Activated CD4-positive, alpha-beta memory T cell treated with anti-CD3 and anti-CD28 coated beads, Interleukin-2, amount 10 ng/mL, durations not matched to agents 7 days and 5 days (primary cell): ENCODE measurements at regions not wholly inside any gene's neighbourhood (a gene's known extent, or its start where the extent isn't known, plus 50 kb on each side); places are given as distances from the start of the nearest gene placed in this dataset.
"Not testable (repeated sequence)": the region's sequence is repeated elsewhere in the genome, so short reads cannot be mapped to it uniquely, and the experiment has no call there.

Experiments used
- CTCF ChIA-PET: fragments of 350-600 bp; sonication (Branson Sonifier 250); formaldehyde crosslinking; loops from one replicate; lab custom pipeline; 2021; ENCODE audit warnings: antibody characterized with exemption, inconsistent platforms; lab: Charles Lee
- POLR2A ChIA-PET: fragments of 350-600 bp; sonication (Branson Sonifier 250); formaldehyde crosslinking; loops from one replicate; lab custom pipeline; 2021; ENCODE audit warnings: antibody characterized with exemption; lab: Charles Lee
- DNase-seq: peaks from one replicate; pipeline ENCODE4 v3.0.0-alpha.2; 2020
- H3K27ac Mint-ChIP-seq: one replicate; pipeline ENCODE4 v1.8.0; 2021; ENCODE audit warnings: mild to moderate bottlenecking, mixed read lengths
- H3K27me3 Mint-ChIP-seq: one replicate; pipeline ENCODE4 v1.8.0; 2021; ENCODE audit warnings: mixed read lengths
- H3K36me3 Mint-ChIP-seq: one replicate; pipeline ENCODE4 v1.8.0; 2021; ENCODE audit warnings: low read depth, mixed read lengths
- H3K4me1 Mint-ChIP-seq: one replicate; pipeline ENCODE4 v1.8.0; 2021; ENCODE audit warnings: mixed read lengths
- H3K4me3 Mint-ChIP-seq: one replicate; pipeline ENCODE4 v1.8.0; 2021; ENCODE audit warnings: mild to moderate bottlenecking, mixed read lengths
- H3K9me3 Mint-ChIP-seq: one replicate; pipeline ENCODE4 v1.8.0; 2021; ENCODE audit warnings: mixed read lengths

DNA sequence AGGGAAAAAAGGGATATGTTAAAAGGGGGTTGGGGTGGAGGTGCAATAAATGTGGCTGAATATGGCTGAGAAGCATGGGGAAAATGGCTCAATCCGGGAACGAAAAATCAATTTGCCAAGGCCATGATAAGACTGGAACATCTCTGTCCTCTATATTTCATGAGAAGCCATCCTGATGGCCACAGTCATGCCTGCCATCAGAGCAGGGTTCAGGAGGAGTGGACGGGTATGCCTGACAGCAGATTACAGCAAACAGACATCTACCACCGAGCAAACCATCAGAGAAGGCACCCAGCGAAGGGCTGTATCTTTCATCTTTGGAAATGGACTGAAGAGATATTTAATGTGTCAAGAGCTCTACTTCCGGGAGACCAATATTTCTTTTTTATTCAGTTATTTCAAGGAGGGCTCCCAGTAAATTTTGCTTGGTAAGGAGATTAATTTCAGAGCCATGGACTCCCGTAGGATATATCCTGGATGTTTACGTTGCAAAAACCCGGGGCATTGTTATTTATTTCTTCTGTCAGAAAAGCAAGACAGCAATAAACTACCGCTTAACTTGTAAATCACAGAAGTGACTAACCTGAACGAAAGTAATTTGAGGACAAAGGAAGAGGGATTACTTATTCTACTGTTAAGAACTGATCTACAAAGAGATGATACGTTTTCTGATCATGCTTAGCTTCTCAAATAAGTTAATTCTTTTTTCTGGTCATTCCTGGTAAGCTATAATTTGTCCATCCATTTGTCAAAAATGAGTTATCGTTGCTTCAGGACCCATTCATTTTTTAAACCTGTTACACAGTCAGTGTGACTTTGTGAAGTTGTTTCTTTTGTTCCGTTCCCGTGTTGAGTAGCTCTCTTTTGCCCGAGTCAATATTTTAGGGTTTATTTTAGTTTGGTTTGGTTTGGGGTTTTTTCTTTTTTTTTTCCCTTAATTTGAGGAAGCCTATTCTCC is 80.6 kb upstream of the CHD2 start:
- H3K9me3 Mint-ChIP-seq = no peaks in the 10 kb centered on the region
- POLR2A ChIA-PET = interaction anchor here (1.3 to 11.4 kb wide), 14 partner anchors 10 to 1410 kb away, joined by 3 to 452 read pairs (median 20); partner anchors contain the start of gene CHD2
- peaks cover 65% of the 10 kb centered on the region for H3K4me1 Mint-ChIP-seq
- DNase-seq = no peak
- CTCF ChIA-PET = interaction anchor here (0.6 to 5.8 kb wide), 13 partner anchors 8 to 96 kb away, joined by 3 to 69 read pairs (median 5); partner anchors contain the start of gene CHD2
- H3K36me3 Mint-ChIP-seq = no peaks in the 10 kb centered on the region
- peak overlapping the region; percentile 78 for H3K4me3 Mint-ChIP-seq
- H3K27me3 Mint-ChIP-seq = no peaks in the 10 kb centered on the region
- H3K27ac Mint-ChIP-seq = peak overlapping the region; percentile 93

GRCh38 chr15:92820236-92821021 is 79.7 kb upstream of the CHD2 start:
- DNase-seq = peak; percentile 88
- no peaks in the 10 kb centered on the region for H3K36me3 Mint-ChIP-seq
- peaks cover 66% of the 10 kb centered on the region for H3K4me1 Mint-ChIP-seq
- peak overlapping the region; percentile 78 for H3K4me3 Mint-ChIP-seq
- ChIA-PET POLR2A (interaction anchor here (0.7 to 11.4 kb wide), 12 partner anchors 10 to 1409 kb away, joined by 3 to 452 read pairs (median 30); partner anchors contain the start of gene CHD2), CTCF (interaction anchor here (0.8 to 5.8 kb wide), 11 partner anchors 9 to 87 kb away, joined by 3 to 69 read pairs (median 5); partner anchors contain the start of gene CHD2)
- H3K9me3 Mint-ChIP-seq = no peaks in the 10 kb centered on the region
- no peaks in the 10 kb centered on the region for H3K27me3 Mint-ChIP-seq
- H3K27ac Mint-ChIP-seq = peak overlapping the region; percentile 93

DNA sequence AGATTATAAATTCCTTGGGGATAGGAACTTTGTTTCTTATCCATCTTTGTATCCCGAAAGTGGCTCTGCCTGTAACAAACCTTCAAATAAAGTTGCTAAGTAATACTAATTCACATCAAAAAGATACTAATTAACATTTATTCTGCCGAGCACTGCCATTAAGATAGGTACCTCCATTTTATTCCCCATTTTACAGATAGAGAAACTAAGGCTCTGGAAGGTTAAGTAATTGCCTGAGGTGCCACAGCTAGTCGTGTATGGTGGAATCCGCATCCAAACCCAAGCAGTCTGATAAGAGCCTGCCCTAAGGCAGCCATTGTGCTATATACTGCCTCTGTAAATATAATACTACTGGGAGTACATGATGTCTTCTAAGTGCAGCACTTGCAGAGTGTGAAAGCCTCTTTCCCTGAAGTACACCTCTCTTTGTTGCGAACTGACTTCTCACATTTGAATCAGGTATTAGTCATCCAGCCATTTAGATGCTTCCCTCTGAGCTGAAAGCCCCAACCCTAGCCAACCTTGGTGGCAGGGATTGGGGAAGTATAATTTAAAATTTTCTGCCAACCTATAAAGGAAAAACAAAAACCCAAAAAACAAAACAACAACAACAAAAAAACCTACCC is 78.5 kb upstream of the CHD2 start:
- POLR2A ChIA-PET = interaction anchor here (0.8 to 11.4 kb wide), 10 partner anchors 8 to 96 kb away, joined by 5 to 452 read pairs (median 40); partner anchors contain the start of gene CHD2
- no peak for DNase-seq
- Mint-ChIP-seq H3K4me3 (peak overlapping the region; percentile 42), H3K27ac (peak overlapping the region; percentile 80), H3K36me3 (no peaks in the 10 kb centered on the region), H3K9me3 (no peaks in the 10 kb centered on the region), H3K4me1 (peaks cover 67% of the 10 kb centered on the region), H3K27me3 (no peaks in the 10 kb centered on the region)
- CTCF ChIA-PET = interaction anchor here (0.7 to 5.8 kb wide), 9 partner anchors 10 to 68 kb away, joined by 3 to 69 read pairs (median 4); no protein-coding TSS in a partner anchor

- CTCF ChIA-PET = interaction anchor here (0.7 to 5.8 kb wide), 9 partner anchors 9 to 67 kb away, joined by 3 to 69 read pairs (median 4); no protein-coding TSS in a partner anchor
- POLR2A ChIA-PET = interaction anchor here (0.8 to 11.4 kb wide), 10 partner anchors 9 to 95 kb away, joined by 5 to 452 read pairs (median 40); partner anchors contain the start of gene CHD2
- H3K36me3 Mint-ChIP-seq = no peaks in the 10 kb centered on the region
- H3K4me3 Mint-ChIP-seq = peak overlapping the region; percentile 42
- no peaks in the 10 kb centered on the region for H3K9me3 Mint-ChIP-seq
- peak overlapping the region; percentile 80 for H3K27ac Mint-ChIP-seq
- DNase-seq = no peak
- peaks cover 62% of the 10 kb centered on the region for H3K4me1 Mint-ChIP-seq
- no peaks in the 10 kb centered on the region for H3K27me3 Mint-ChIP-seq
Observed at GRCh38 chr15:92822216-92823144, 77.6 kb upstream of the CHD2 start.

GRCh38 chr15:92825985-92826384 is 74.1 kb upstream of the CHD2 start:
- H3K27ac Mint-ChIP-seq = no peak overlapping the region
- peaks cover 46% of the 10 kb centered on the region for H3K4me1 Mint-ChIP-seq
- H3K4me3 Mint-ChIP-seq = no peak overlapping the region
- no peak for DNase-seq
- H3K9me3 Mint-ChIP-seq = no peaks in the 10 kb centered on the region
- CTCF ChIA-PET = no interaction called here
- H3K36me3 Mint-ChIP-seq = no peaks in the 10 kb centered on the region
- no peaks in the 10 kb centered on the region for H3K27me3 Mint-ChIP-seq
- POLR2A ChIA-PET = interaction anchor here (11.4 kb wide), 1 partner anchor 59 kb away, joined by 452 read pairs; no protein-coding TSS in a partner anchor

GRCh38 chr15:92827991-92828390 is 72.1 kb upstream of the CHD2 start:
- ChIA-PET CTCF (interaction anchor here (1.0 to 1.1 kb wide), 2 partner anchors 14 to 54 kb away, joined by 3 read pairs; no protein-coding TSS in a partner anchor), POLR2A (interaction anchor here (0.7 to 8.5 kb wide), 3 partner anchors 18 to 75 kb away, joined by 3 to 453 read pairs (median 4); no protein-coding TSS in a partner anchor)
- peaks cover 47% of the 10 kb centered on the region for H3K4me1 Mint-ChIP-seq

DNA sequence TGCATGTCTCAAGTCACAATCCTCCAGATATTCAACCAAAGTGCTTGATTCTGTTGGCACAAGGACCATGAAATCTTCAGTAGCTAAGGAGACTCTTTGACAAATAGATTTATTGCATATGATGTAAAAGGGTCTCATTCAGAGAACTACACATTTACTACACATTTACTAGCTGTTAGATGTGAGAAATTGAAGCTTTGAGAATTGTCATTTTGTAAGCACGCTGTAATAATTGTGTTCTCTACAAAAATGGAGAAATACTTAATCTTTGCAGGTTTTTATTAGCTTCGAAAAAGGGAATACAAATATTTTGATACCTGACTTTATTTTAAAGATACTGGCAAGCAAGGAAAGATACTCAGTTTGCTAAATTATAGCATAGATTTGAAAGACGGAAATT is 70.2 kb upstream of the CHD2 start:
- Mint-ChIP-seq H3K27ac (peak overlapping the region; percentile 67), H3K9me3 (no peaks in the 10 kb centered on the region), H3K4me1 (peaks cover 54% of the 10 kb centered on the region), H3K36me3 (peaks cover 4% of the 10 kb centered on the region), H3K27me3 (no peaks in the 10 kb centered on the region), H3K4me3 (no peak overlapping the region)
- ChIA-PET POLR2A (interaction anchor here (3.4 to 8.5 kb wide), 5 partner anchors 10 to 73 kb away, joined by 20 to 453 read pairs (median 239); partner anchors contain the start of gene CHD2), CTCF (interaction anchor here (1.7 to 5.1 kb wide), 3 partner anchors 9 to 53 kb away, joined by 4 to 69 read pairs (median 65); no protein-coding TSS in a partner anchor)
- no peak for DNase-seq

More at GRCh38 chr15:92827991-92828390, 72.1 kb upstream of the CHD2 start:
- not testable (repeated sequence) for H3K27me3 Mint-ChIP-seq, DNase-seq, H3K36me3 Mint-ChIP-seq, H3K9me3 Mint-ChIP-seq, H3K4me3 Mint-ChIP-seq, H3K27ac Mint-ChIP-seq

DNA sequence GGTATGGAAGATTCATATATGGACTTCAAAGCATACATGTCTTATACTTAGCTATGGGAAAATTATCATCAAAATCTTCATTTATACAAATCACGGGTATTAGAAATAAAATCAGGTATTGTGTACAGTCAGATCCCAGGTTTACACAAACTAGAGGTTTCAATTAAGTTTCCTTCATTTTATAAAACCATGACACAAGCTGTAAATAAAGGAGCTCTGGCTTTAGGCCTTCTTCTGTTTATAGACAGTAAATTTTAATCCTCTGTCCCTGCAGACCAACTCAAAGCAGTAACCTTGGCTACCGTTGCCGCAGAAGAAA is 68.8 kb upstream of the CHD2 start:
- Mint-ChIP-seq H3K4me3 (peak overlapping the region; percentile 60), H3K27ac (peak overlapping the region; percentile 94), H3K27me3 (no peaks in the 10 kb centered on the region), H3K4me1 (peaks cover 53% of the 10 kb centered on the region), H3K9me3 (no peaks in the 10 kb centered on the region), H3K36me3 (peaks cover 4% of the 10 kb centered on the region)
- ChIA-PET CTCF (interaction anchor here (1.0 to 5.1 kb wide), 16 partner anchors 9 to 108 kb away, joined by 3 to 69 read pairs (median 6); partner anchors contain the start of gene CHD2), POLR2A (interaction anchor here (0.9 to 8.5 kb wide), 24 partner anchors 11 to 108 kb away, joined by 3 to 453 read pairs (median 8); partner anchors contain the start of gene CHD2)
- no peak for DNase-seq

DNA sequence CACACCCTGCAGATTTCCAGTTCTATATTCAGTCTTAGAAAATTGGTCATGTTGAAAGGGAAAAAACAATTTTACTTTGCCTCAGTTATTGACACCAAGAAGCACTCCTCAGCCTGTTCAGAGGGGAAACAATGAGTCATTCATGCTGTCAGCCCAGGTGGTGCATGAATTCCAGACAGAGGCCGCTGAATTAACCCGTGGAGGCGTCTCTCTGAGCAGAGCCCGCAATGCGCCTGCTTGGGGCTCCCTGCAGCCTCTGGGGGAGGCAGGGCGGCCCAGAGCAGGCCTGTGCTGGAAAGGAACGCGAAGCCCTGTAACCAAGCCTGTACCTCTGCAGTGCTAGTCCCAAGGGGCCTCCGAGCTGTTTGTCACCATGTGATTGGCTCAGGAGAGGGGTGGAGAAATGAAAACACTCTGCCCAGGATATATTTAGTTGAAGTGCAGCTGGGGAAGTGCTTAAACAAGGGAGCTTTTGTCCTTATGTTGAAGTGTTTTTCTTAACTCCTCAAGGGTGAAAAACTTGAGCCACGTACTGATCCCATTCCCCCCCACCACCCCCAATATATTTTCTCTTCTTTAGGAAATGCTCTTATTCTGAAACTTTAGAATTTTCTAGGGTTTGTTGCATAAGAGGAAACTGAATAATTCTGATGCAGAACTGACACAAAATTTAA is 68.3 kb upstream of the CHD2 start:
- peak overlapping the region; percentile 60 for H3K4me3 Mint-ChIP-seq
- ChIA-PET POLR2A (interaction anchor here (0.9 to 8.5 kb wide), 28 partner anchors 11 to 216 kb away, joined by 3 to 453 read pairs (median 7); partner anchors contain the start of gene CHD2), CTCF (interaction anchor here (1.0 to 5.1 kb wide), 16 partner anchors 9 to 108 kb away, joined by 3 to 69 read pairs (median 6); partner anchors contain the start of gene CHD2)
- H3K27me3 Mint-ChIP-seq = no peaks in the 10 kb centered on the region
- H3K9me3 Mint-ChIP-seq = no peaks in the 10 kb centered on the region
- peaks cover 4% of the 10 kb centered on the region for H3K36me3 Mint-ChIP-seq
- peaks cover 53% of the 10 kb centered on the region for H3K4me1 Mint-ChIP-seq
- DNase-seq = peak; percentile 93
- H3K27ac Mint-ChIP-seq = peak overlapping the region; percentile 94

DNA sequence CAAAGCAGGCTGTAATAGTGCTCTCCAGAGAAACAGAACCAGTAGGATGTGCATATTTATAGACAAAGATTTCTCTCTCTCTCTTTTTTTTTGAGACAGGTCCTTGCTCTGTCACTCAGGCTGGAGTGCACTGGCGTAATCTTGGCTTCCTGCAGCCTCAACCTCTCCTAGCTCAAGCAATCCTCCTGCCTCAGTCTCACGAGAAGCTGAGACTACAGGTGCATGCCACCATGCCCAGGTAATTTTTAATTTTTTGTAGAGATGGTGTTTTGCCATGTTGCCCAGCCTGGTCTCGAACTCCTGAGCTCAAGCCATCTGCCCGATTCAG is 67.1 kb upstream of the CHD2 start:
- Mint-ChIP-seq H3K4me1 (peaks cover 53% of the 10 kb centered on the region), H3K27me3 (no peaks in the 10 kb centered on the region), H3K27ac (peak overlapping the region; percentile 94), H3K36me3 (peaks cover 4% of the 10 kb centered on the region), H3K4me3 (peak overlapping the region; percentile 8), H3K9me3 (no peaks in the 10 kb centered on the region)
- no peak for DNase-seq
- ChIA-PET CTCF (interaction anchor here (0.6 to 5.1 kb wide), 8 partner anchors 11 to 85 kb away, joined by 3 to 69 read pairs (median 10); partner anchors contain the start of gene CHD2), POLR2A (interaction anchor here (0.8 to 8.5 kb wide), 12 partner anchors 10 to 88 kb away, joined by 3 to 453 read pairs (median 38); partner anchors contain the start of gene CHD2)
